GM18951 (cell line): ENCODE measurements at regions not wholly inside any gene's neighbourhood (a gene's known extent, or its start where the extent isn't known, plus 50 kb on each side); places are given as distances from the start of the nearest gene placed in this dataset.

Source experiments
- POLR2A ChIP-seq: IDR thresholded peaks from 4 replicates; pipeline ENCODE4 v1.6.1; 2011; ENCODE audit warnings: mild to moderate bottlenecking; ENCODE audit not compliant: insufficient read length, insufficient read depth; ENCODE audit errors: extremely low read depth
- in situ Hi-C: fragments of 300-500 bp; cut with MboI; formaldehyde crosslinking; loops from one replicate; pipeline ENCODE4 v1.12.0; 2022; ENCODE audit warnings: low sequenced_read_pairs, mixed read lengths, inconsistent platforms; ENCODE audit not compliant: unreplicated experiment

DNA sequence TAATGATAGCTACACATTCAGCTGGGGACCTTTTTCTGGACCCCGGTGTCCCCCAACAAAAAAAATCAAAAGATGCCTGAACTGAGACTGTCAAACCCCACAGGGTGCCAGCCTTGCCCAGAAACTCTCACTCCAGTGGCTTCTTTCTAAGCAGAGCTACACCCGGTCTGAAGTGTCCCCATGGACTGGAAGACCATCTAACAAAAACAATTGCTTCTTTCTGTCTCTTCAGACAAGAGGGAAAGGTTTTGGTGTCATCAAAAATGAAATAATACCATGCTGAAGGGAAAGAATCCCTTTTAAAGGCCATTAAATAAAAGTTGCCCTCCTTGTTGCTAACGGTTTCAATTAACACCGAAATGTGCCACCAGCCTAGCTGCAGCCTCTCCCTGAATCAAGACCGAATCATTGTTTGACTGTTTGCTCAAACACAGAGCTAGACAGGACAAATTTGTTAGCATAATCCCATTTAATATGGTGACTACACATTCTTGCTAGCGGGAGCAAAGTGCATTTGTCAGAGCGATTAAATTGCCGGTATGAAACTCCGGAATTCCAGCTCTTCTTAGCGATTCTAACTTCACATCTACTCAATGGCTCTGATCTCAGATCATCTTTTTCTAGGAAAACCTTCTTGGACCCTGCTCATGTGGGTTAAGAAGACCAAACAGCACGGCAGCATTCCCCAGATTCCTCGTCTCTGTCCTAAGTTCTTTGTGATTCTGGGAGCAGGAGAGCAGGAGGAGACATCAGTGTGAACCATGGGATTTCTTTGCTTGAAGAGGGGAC lies 397.5 kb upstream of the PRKCQ start:
- in situ Hi-C loops = no loop called here
- TF ChIP-seq POLR2A = no peak

GRCh38 chr10:6973899-6974298 lies 393.8 kb upstream of the PRKCQ start:
- in situ Hi-C loops = no loop called here
- TF ChIP-seq POLR2A = no peak

DNA sequence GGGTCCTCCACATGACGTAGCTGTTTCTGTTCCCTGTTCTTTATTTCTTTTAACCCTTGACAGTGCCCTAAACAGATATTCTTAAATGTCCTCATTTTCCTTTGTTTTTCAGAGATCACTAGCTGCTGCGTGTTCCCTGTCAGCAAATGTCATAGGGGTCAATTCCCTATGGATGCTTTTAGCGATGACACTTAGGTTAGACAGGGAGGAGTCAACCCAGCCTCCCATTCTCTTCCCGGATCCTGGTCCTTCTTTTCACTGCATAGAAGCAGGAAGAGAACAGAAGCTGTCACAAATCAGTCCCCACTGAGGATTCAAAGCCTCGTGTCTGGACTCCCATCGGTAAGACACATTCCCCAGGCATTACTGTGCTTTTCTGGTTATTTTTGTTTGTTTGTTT lies 392.1 kb upstream of the PRKCQ start:
- TF ChIP-seq POLR2A = no peak
- in situ Hi-C loops = no loop called here

DNA sequence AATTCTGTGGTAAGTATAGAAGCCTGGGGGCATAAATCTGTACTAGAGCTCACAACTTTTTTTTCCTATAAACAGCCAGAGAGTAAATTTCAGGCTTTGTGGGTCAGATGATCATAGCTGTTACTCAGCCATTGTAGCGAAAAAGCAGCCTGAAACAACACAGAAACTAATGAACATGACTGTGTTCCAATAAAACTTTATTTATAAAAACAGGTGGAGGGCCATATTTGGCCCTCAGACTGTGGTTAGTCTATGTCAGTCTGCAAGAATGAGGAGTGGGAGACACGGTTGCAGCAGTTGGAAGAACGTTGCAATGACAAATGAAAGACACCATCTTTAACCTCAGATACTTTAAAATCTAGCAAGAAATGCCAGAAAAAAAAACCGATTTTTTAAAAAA lies 389.6 kb upstream of the PRKCQ start:
- no peak for TF ChIP-seq POLR2A
- in situ Hi-C loops = no loop called here

DNA sequence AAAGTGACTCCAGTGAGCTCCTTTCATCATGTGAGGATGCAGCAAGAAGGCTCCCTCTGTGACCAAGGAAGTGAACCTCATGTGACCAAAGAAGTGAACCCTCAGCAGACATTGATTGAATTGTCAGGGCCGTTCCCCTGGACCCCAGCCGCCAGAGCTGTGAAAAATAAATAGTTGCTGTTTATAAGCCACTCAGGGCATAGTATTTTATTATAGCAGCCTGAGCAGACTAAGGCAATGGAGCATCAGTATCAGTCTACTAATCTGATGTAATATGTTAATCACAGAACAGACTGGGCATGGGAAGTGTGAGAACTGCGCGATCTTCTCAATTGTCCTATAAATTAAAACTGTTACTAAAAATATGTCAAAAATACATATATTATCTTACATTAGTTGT lies 384.5 kb upstream of the PRKCQ start:
- in situ Hi-C loops = no loop called here
- no peak for TF ChIP-seq POLR2A

- in situ Hi-C loops = no loop called here
- no peak for TF ChIP-seq POLR2A
These were observed 382.5 kb upstream of the PRKCQ start for GRCh38 chr10:6962576-6962975.

DNA sequence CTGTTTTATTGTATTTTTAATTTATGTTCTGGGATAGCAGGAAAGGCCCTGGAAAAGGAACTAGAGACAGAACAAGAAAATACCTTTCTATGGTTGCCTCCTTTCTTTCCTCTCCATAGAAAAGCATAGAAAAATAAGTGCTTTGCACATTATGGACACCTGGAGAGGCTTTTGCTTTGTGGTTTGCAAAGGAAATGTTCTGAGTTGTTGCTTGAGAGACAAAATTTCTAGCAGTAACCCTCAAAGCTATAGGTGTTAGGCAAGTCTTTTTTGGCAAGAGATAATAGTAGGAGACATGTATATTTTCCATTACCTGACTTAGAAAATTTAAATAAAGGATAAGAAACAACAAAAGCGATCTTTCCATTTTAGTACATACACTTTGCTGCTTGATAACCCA lies 378.6 kb upstream of the PRKCQ start:
- no peak for TF ChIP-seq POLR2A
- in situ Hi-C loops = no loop called here

DNA sequence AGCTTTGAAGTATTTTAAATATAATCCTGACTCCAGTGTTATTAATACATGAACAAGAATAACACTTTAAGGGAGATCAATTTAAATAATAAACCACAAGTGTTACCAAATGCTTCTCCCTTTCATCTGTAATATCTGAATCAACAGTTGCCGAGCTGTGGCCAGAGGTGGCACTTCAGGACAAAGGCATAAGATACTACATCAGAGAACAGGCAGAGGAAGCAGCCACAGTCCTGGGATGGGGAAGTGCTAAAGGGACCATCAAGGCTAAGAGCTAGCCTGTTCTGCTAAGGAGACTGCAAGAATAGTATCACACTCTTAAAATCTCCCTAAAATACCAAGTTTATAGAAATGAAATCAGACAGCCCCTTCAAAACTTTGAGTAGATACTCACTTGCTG lies 378.2 kb upstream of the PRKCQ start:
- in situ Hi-C loops = no loop called here
- TF ChIP-seq POLR2A = no peak

GRCh38 chr10:6957851-6958250 lies 377.8 kb upstream of the PRKCQ start:
- in situ Hi-C loops = no loop called here
- no peak for TF ChIP-seq POLR2A

- no peak for TF ChIP-seq POLR2A
- in situ Hi-C loops = no loop called here
These were observed 376.5 kb upstream of the PRKCQ start for GRCh38 chr10:6956562-6956961.

DNA sequence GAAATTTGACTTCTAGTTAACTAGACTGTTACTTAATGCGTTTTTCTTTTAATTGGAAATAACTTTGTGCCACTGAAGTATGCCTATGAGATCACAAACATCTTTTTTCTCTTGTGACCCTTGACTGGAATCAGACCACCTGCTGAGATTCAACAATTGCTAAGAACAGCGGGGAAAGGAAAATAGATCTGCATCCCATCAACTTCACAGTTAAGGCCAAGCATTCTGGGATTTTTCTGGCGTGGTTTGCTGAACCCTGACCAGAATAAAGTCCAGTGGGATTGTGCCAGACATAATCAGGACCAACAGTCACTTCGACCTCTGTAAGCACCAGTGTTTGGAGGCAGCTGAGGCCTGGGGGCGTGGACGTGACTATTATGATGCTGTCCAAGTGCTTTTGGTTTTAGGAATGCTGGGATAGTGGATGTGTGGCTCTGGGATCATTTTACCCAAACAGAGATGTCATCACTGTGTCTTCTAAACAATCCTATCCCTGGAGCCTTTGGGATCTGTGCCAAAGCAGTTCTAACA lies 373.3 kb upstream of the PRKCQ start:
- TF ChIP-seq POLR2A = no peak
- in situ Hi-C loops = no loop called here

- TF ChIP-seq POLR2A = no peak
- in situ Hi-C loops = no loop called here
These were observed 371.7 kb upstream of the PRKCQ start for GRCh38 chr10:6951732-6952131.

GRCh38 chr10:6950133-6950532 lies 370.1 kb upstream of the PRKCQ start:
- TF ChIP-seq POLR2A = no peak
- in situ Hi-C loops = no loop called here

DNA sequence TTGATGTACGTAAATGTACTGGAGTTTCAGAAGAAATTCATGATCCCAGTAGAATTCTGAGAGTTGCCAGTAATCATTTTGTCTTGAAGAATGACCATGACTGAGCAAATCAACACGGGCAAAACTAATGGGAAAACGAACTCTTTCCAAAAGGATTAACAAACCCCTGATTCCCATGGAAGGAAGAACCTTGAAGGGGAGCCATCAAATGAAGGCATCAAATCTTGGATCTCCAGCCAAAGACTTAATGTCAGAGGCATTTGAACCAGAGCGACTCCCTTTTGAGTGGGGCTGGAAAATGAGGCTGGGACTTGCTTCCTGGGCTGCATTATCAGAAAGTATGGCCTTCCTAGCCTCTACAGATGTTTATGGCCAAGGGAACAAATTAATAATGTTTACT lies 364.4 kb upstream of the PRKCQ start:
- no peak for TF ChIP-seq POLR2A
- in situ Hi-C loops = no loop called here
